ENCODE measurements at regions not wholly inside any gene's neighbourhood (a gene's known extent, or its start where the extent isn't known, plus 50 kb on each side); places are given as distances from the start of the nearest gene placed in this dataset.

- Mint-ChIP-seq H3K27me3 (no peaks in the 10 kb centered on the region), H3K27ac (no peak overlapping the region), H3K9me3 (peaks cover 3 to 9% of the 10 kb centered on the region in 2 donors), H3K4me1 (peaks cover 23% of the 10 kb centered on the region), H3K4me3 (no peak overlapping the region)
- DNase-seq (no peak), ATAC-seq (no peak)
Observed at GRCh38 chr11:110828086-110828485, 115.8 kb upstream of the ARHGAP20 start.

- Mint-ChIP-seq H3K27ac (no peak overlapping the region), H3K9me3 (peaks cover 3 to 9% of the 10 kb centered on the region in 2 donors), H3K4me3 (no peak overlapping the region), H3K4me1 (peaks cover 15% of the 10 kb centered on the region), H3K27me3 (no peaks in the 10 kb centered on the region)
- no peak for ATAC-seq
- no peak for DNase-seq
Observed at GRCh38 chr11:110827276-110827675, 115.0 kb upstream of the ARHGAP20 start.

- DNase-seq = no peak
- no peak overlapping the region for H3K4me3 Mint-ChIP-seq
- peaks cover 9% of the 10 kb centered on the region for H3K4me1 Mint-ChIP-seq
- peaks cover 3 to 9% of the 10 kb centered on the region in 2 donors for H3K9me3 Mint-ChIP-seq
- no peaks in the 10 kb centered on the region for H3K27me3 Mint-ChIP-seq
- no peak overlapping the region for H3K27ac Mint-ChIP-seq
- no peak for ATAC-seq
Observed at GRCh38 chr11:110824912-110825620, 112.8 kb upstream of the ARHGAP20 start.

GRCh38 chr11:110818032-110818687 is 105.9 kb upstream of the ARHGAP20 start:
- peaks cover 7% of the 10 kb centered on the region for H3K27me3 Mint-ChIP-seq
- ATAC-seq (peak; percentile 98), DNase-seq (peak; percentile 52 to 57)
- no peak overlapping the region for H3K4me3 Mint-ChIP-seq
- H3K27ac Mint-ChIP-seq = peak overlapping the region; percentile 86 to 96
- H3K4me1 Mint-ChIP-seq = peaks cover 15% of the 10 kb centered on the region
- H3K9me3 Mint-ChIP-seq = peaks cover 12 to 24% of the 10 kb centered on the region in 2 donors

GRCh38 chr11:110812086-110812733 is 100.0 kb upstream of the ARHGAP20 start:
- ATAC-seq = no peak
- Mint-ChIP-seq H3K27ac (no peak overlapping the region), H3K4me3 (no peak overlapping the region), H3K9me3 (peaks cover 6 to 20% of the 10 kb centered on the region in 2 donors), H3K4me1 (no peaks in the 10 kb centered on the region), H3K27me3 (peaks cover 20% of the 10 kb centered on the region)
- DNase-seq = no peak

GRCh38 chr11:110809417-110810199 is 97.4 kb upstream of the ARHGAP20 start:
- H3K9me3 Mint-ChIP-seq = no peaks in the 10 kb centered on the region
- H3K4me1 Mint-ChIP-seq = no peaks in the 10 kb centered on the region
- no peak overlapping the region for H3K27ac Mint-ChIP-seq
- DNase-seq (no peak), ATAC-seq (no peak)
- no peak overlapping the region for H3K4me3 Mint-ChIP-seq
- peaks cover 20% of the 10 kb centered on the region for H3K27me3 Mint-ChIP-seq

GRCh38 chr11:110808248-110808647 is 96.0 kb upstream of the ARHGAP20 start:
- Mint-ChIP-seq H3K9me3 (no peaks in the 10 kb centered on the region), H3K4me3 (no peak overlapping the region), H3K27me3 (peaks cover 20% of the 10 kb centered on the region), H3K4me1 (no peaks in the 10 kb centered on the region), H3K27ac (no peak overlapping the region)
- DNase-seq = no peak
- no peak for ATAC-seq

- Mint-ChIP-seq H3K27ac (no peak overlapping the region), H3K4me1 (no peaks in the 10 kb centered on the region), H3K9me3 (no peaks in the 10 kb centered on the region), H3K27me3 (peaks cover 20% of the 10 kb centered on the region), H3K4me3 (no peak overlapping the region)
- no peak for DNase-seq
- no peak for ATAC-seq
Observed at GRCh38 chr11:110807801-110808200, 95.6 kb upstream of the ARHGAP20 start.

- H3K9me3 Mint-ChIP-seq = no peaks in the 10 kb centered on the region
- peaks cover 8% of the 10 kb centered on the region for H3K27me3 Mint-ChIP-seq
- H3K4me3 Mint-ChIP-seq = no peak overlapping the region
- no peak for ATAC-seq
- H3K4me1 Mint-ChIP-seq = no peaks in the 10 kb centered on the region
- DNase-seq = no peak
- H3K27ac Mint-ChIP-seq = no peak overlapping the region
Observed at GRCh38 chr11:110805756-110806155, 93.5 kb upstream of the ARHGAP20 start.

GRCh38 chr11:110802162-110802561 is 89.9 kb upstream of the ARHGAP20 start:
- ATAC-seq (no peak), DNase-seq (no peak)
- no peaks in the 10 kb centered on the region for H3K4me1 Mint-ChIP-seq
- H3K4me3 Mint-ChIP-seq = no peak overlapping the region
- no peak overlapping the region for H3K27ac Mint-ChIP-seq
- H3K27me3 Mint-ChIP-seq = peaks cover 16% of the 10 kb centered on the region
- H3K9me3 Mint-ChIP-seq = no peaks in the 10 kb centered on the region

GRCh38 chr11:110801328-110801727 is 89.1 kb upstream of the ARHGAP20 start:
- Mint-ChIP-seq H3K4me1 (no peaks in the 10 kb centered on the region), H3K4me3 (no peak overlapping the region), H3K27ac (no peak overlapping the region), H3K9me3 (no peaks in the 10 kb centered on the region), H3K27me3 (peaks cover 9% of the 10 kb centered on the region)
- ATAC-seq (no peak), DNase-seq (no peak)

GRCh38 chr11:110798201-110798900 is 86.1 kb upstream of the ARHGAP20 start:
- Mint-ChIP-seq H3K4me1 (no peaks in the 10 kb centered on the region), H3K27me3 (peaks cover 8% of the 10 kb centered on the region), H3K9me3 (no peaks in the 10 kb centered on the region), H3K4me3 (no peak overlapping the region), H3K27ac (no peak overlapping the region)
- ATAC-seq = no peak
- no peak for DNase-seq

GRCh38 chr11:110797453-110797852 is 85.2 kb upstream of the ARHGAP20 start:
- no peak overlapping the region for H3K27ac Mint-ChIP-seq
- no peak for DNase-seq

GRCh38 chr11:110795112-110795624 is 82.9 kb upstream of the ARHGAP20 start:
- no peak for DNase-seq
- H3K9me3 Mint-ChIP-seq = no peaks in the 10 kb centered on the region

More at GRCh38 chr11:110797453-110797852, 85.2 kb upstream of the ARHGAP20 start:
- Mint-ChIP-seq H3K4me3 (no peak overlapping the region), H3K9me3 (no peaks in the 10 kb centered on the region), H3K4me1 (no peaks in the 10 kb centered on the region), H3K27me3 (peaks cover 8% of the 10 kb centered on the region)
- peak; percentile 60 for ATAC-seq

GRCh38 chr11:110793556-110793955 is 81.3 kb upstream of the ARHGAP20 start:
- Mint-ChIP-seq H3K4me3 (no peak overlapping the region), H3K9me3 (no peaks in the 10 kb centered on the region), H3K27ac (no peak overlapping the region), H3K27me3 (peaks cover 7% of the 10 kb centered on the region), H3K4me1 (no peaks in the 10 kb centered on the region)
- no peak for DNase-seq
- ATAC-seq = no peak

More at GRCh38 chr11:110795112-110795624, 82.9 kb upstream of the ARHGAP20 start:
- Mint-ChIP-seq H3K27ac (no peak overlapping the region), H3K4me3 (no peak overlapping the region), H3K27me3 (peaks cover 8% of the 10 kb centered on the region), H3K4me1 (no peaks in the 10 kb centered on the region)
- ATAC-seq = no peak

Data from stimulated activated naive CD8-positive, alpha-beta T cell treated with anti-CD3 and anti-CD28 coated beads, Interleukin-15, amount 100 ng/mL, for 72 hours (primary cell).